HepG2 (cell line): ENCODE measurements at regions not wholly inside any gene's neighbourhood (a gene's known extent, or its start where the extent isn't known, plus 50 kb on each side); places are given as distances from the start of the nearest gene placed in this dataset.
A peak's percentile ranks its signal among the peaks of the same experiment; 100 is the strongest.

ENCODE experiments used
- ATAC-seq: fragments of 200-7000 bp; cut with Tn5 transposase; 3 replicates; pipeline ENCODE4 v1.9.1; 2020; ENCODE audit warnings: mild to moderate bottlenecking, moderate library complexity
- BruUV-seq: library from RNA; stranded (reverse); fragments of 400-500 nt; replicated peaks from 2 replicates; lab custom pipeline; 2021; lab: Mats Ljungman, UMichigan
- CTCF ChIA-PET: fragments of 300-600 bp; formaldehyde crosslinking; extraction: SDS; loops from one replicate; lab custom pipeline; 2021; ENCODE audit warnings: low total read pairs, inconsistent platforms, low intra/inter-chr PET ratio; lab: Yijun Ruan, JAX
- POLR2A ChIA-PET: fragments of 350-600 bp; sonication (Branson Sonifier 250); formaldehyde crosslinking; loops from one replicate; lab custom pipeline; 2020; ENCODE audit warnings: antibody characterized with exemption, inconsistent platforms; lab: Yijun Ruan, JAX
- DNase-seq: peaks from one replicate; pipeline ENCODE4 v3.0.0-alpha.2; 2015; ENCODE audit warnings: low spot score
- FAIRE-seq: peaks from 3 replicates; lab custom pipeline; 2011; peaks lifted over from hg19 to GRCh38; lab: Jason Lieb, UNC
- H2AFZ ChIP-seq: one replicate; pipeline ENCODE4 v1.6.1; 2011; ENCODE audit warnings: low read length, inconsistent platforms
- H3K27ac ChIP-seq: fragments of 300-600 bp; 3 replicates; pipeline ENCODE4 v1.8.0; 2011; ENCODE audit warnings: mixed run types, mild to moderate bottlenecking, mixed read lengths, low read length, inconsistent platforms; ENCODE audit not compliant: insufficient read depth; ENCODE audit errors: extremely low read length
- H3K27me3 ChIP-seq, 2 experiments: fragments of 200-600 bp in 1 of 2; 2 replicates in 1 of 2; 3 replicates in 1 of 2; pipeline versions ENCODE4 v1.6.0 to v1.8.0; 2011; ENCODE audit warnings: low read length in 2 of 2, mild to moderate bottlenecking in 2 of 2, moderate library complexity in 2 of 2, inconsistent platforms in 1 of 2; ENCODE audit not compliant: insufficient read depth in 2 of 2, control insufficient read depth in 1 of 2
- H3K36me3 ChIP-seq, 2 experiments: fragments of 200-600 bp in 1 of 2; replicated peaks in 1 of 2; 2 replicates in 1 of 2; 3 replicates in 1 of 2; pipeline versions ENCODE4 v1.5.1 to v1.8.0; 2011; ENCODE audit warnings: low read length in 2 of 2, inconsistent platforms in 1 of 2; ENCODE audit not compliant: insufficient read depth in 2 of 2, control insufficient read depth in 1 of 2
- H3K4me1 ChIP-seq: 2 replicates; pipeline ENCODE4 v1.5.1; 2012; ENCODE audit warnings: low read length, inconsistent platforms; ENCODE audit not compliant: insufficient read depth
- H3K4me2 ChIP-seq: 2 replicates; pipeline ENCODE4 v1.6.0; 2011; ENCODE audit warnings: low read depth, low read length, inconsistent platforms
- H3K4me3 ChIP-seq, 3 experiments: fragments of 200-600 bp in 1 of 3; sonication (generic), shearing (Covaris generic) in 1 of 3; replicated peaks in 1 of 3; 2 replicates each; pipeline ENCODE4 v1.5.1; 2011 to 2016; ENCODE audit warnings: low read length in 3 of 3, inconsistent platforms in 2 of 3, low read depth in 2 of 3, mild to moderate bottlenecking in 2 of 3, control low read depth in 1 of 3, mixed read lengths in 1 of 3; ENCODE audit not compliant: insufficient read depth in 1 of 3
- H3K79me2 ChIP-seq: one replicate; pipeline ENCODE4 v1.6.1; 2011; ENCODE audit warnings: low read length, inconsistent platforms; ENCODE audit not compliant: insufficient read depth
- H3K9ac ChIP-seq: 2 replicates; pipeline ENCODE4 v1.6.0; 2011; ENCODE audit warnings: mild to moderate bottlenecking, low read depth, low read length, inconsistent platforms; ENCODE audit not compliant: insufficient read depth
- H3K9me3 ChIP-seq: 2 replicates; pipeline ENCODE4 v1.5.1; 2012; ENCODE audit warnings: mild to moderate bottlenecking, low read length
- H4K20me1 ChIP-seq: 2 replicates; pipeline ENCODE4 v1.6.0; 2011; ENCODE audit warnings: inconsistent platforms, mild to moderate bottlenecking, low read length, moderate library complexity; ENCODE audit not compliant: insufficient read depth
- CREM ChIP-seq, 2 experiments: sonication (generic) in 1 of 2; formaldehyde crosslinking in 1 of 2; IDR thresholded peaks; 2 replicates each; pipeline versions ENCODE4 v1.4.0 to v1.6.1; 2016 to 2020; ENCODE audit warnings: antibody characterized with exemption in 1 of 2, mild to moderate bottlenecking in 1 of 2, missing genetic modification reagents in 1 of 2
- FOXO1 ChIP-seq: sonication (generic); formaldehyde crosslinking; IDR thresholded peaks from 2 replicates; pipeline ENCODE4 v1.4.0; 2020; ENCODE audit warnings: missing genetic modification reagents
- MAFF ChIP-seq: IDR thresholded peaks from 2 replicates; pipeline ENCODE4 v1.6.1; 2011; ENCODE audit warnings: low read depth, low read length, improper control_type of control experiment
- MAFK ChIP-seq, 2 experiments: IDR thresholded peaks in 1 of 2; conservative IDR thresholded peaks in 1 of 2; 2 replicates each; pipeline ENCODE4 v1.6.1; 2011; ENCODE audit warnings: improper control_type of control experiment in 2 of 2, low read length in 2 of 2
- PHF21A ChIP-seq: sonication (generic); formaldehyde crosslinking; IDR thresholded peaks from 2 replicates; pipeline ENCODE4 v1.5.0; 2020; ENCODE audit warnings: mild to moderate bottlenecking, missing genetic modification reagents
- SOX13 ChIP-seq, 3 experiments: fragments of 450-650 bp in 1 of 3; sonication (generic) in 1 of 3; formaldehyde crosslinking in 1 of 3; IDR thresholded peaks in 2 of 3; conservative IDR thresholded peaks in 1 of 3; 2 replicates each; pipeline versions ENCODE4 v1.5.0 to v1.6.1; 2016 to 2020; ENCODE audit warnings: antibody characterized with exemption in 1 of 3, mild to moderate bottlenecking in 1 of 3, missing compliant biosample characterization in 1 of 3, missing genetic modification reagents in 1 of 3, moderate library complexity in 1 of 3
- XBP1 ChIP-seq: sonication (generic); formaldehyde crosslinking; IDR thresholded peaks from 2 replicates; pipeline ENCODE4 v1.5.0; 2020; ENCODE audit warnings: missing genetic modification reagents
- ZBTB21 ChIP-seq: sonication (generic); formaldehyde crosslinking; IDR thresholded peaks from 2 replicates; pipeline ENCODE4 v1.4.0; 2020; ENCODE audit warnings: missing genetic modification reagents
- ZKSCAN5 ChIP-seq: sonication (generic); formaldehyde crosslinking; IDR thresholded peaks from 2 replicates; pipeline ENCODE4 v1.5.1; 2020; ENCODE audit warnings: mild to moderate bottlenecking, missing genetic modification reagents
- ZNF205 ChIP-seq: IDR thresholded peaks from 2 replicates; pipeline ENCODE4 v1.6.1; 2018; ENCODE audit warnings: missing biosample characterization, missing genetic modification reagents
- WGBS: methylation state at CpG from one replicate; pipeline ENCODE4 v1.1.6; 2017; ENCODE audit warnings: low lambda C conversion rate; 5-methylcytosine and 5-hydroxymethylcytosine counted together
- in situ Hi-C: cut with HindIII; loops from 2 replicates; pipeline ENCODE4 v1.10.0; 2017; ENCODE audit warnings: low pct_unique_long_range_greater_than_20kb; ENCODE audit not compliant: extremely low pct_ligation_motif_present
- intact Hi-C: fragments of 100-400 bp; cut with micrococcal nuclease; formaldehyde crosslinking; loops from one replicate; pipeline ENCODE4 v1.10.0; 2022; ENCODE audit not compliant: unreplicated experiment
- TF ChIP-seq, protein P1 (sequence below): sonication (generic); formaldehyde crosslinking; IDR thresholded peaks from 2 replicates; pipeline ENCODE4 v1.4.0; 2020; ENCODE audit warnings: missing genetic modification reagents

DNA sequence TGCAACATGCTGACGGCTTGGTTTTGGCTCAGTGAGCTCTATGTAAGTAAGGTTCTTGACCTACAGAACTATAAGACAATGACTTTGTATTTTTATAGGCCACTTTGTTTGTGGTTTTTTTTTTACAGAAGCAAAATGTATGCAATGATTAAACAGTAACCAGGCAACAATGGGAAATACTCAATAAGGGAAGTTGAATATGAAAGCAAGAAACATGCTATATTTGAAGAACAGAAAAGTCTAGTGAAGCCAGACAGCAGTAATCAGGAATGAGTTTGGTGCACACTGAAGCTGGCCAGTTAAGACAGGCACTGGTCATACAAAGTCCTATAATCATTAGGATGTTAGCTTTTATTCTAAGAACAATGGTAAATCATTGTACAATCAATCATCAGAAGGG lies 1926.8 kb downstream of the NCAM2 start:
- ATAC-seq (no peak), FAIRE-seq (no peak), DNase-seq (no peak)
- ChIA-PET POLR2A (no interaction called here), CTCF (no interaction called here)
- WGBS = 0% methylated on average over 1 of the region's 1 CpG
- H3K27ac ChIP-seq = no peak overlapping the region
- H2AFZ ChIP-seq = no peak overlapping the region
- in situ Hi-C loops = no loop called here
- no peak for TF ChIP-seq XBP1
- TF ChIP-seq PHF21A (CRISPR knock-in tag) = no peak
- no peak for TF ChIP-seq ZNF205
- TF ChIP-seq CREM (IDR thresholded peaks at IDR 0.05) = no peak
- no peak for TF ChIP-seq CREM (CRISPR knock-in tag; IDR thresholded peaks at IDR 0.05)
- no peak for TF ChIP-seq FOXO1 (CRISPR knock-in tag)
- no peak for TF ChIP-seq ZKSCAN5 (CRISPR knock-in tag)
- no peak for TF ChIP-seq SOX13 (IDR thresholded peaks at IDR 0.05)
- TF ChIP-seq SOX13 (CRISPR knock-in tag; conservative IDR thresholded peaks at IDR 0.05 in 1 of 2, IDR thresholded peaks at IDR 0.05 in 1 of 2) = no peak
- no peak for TF ChIP-seq ZBTB21 (CRISPR knock-in tag)
- intact Hi-C loops = no loop called here
- H3K27me3 ChIP-seq = no peaks in the 10 kb centered on the region
- no peak overlapping the region for H3K9ac ChIP-seq
- H3K4me2 ChIP-seq = no peak overlapping the region
- no peaks in the 10 kb centered on the region for H3K36me3 ChIP-seq
- no peaks in the 10 kb centered on the region for H3K79me2 ChIP-seq
- H3K4me1 ChIP-seq = no peaks in the 10 kb centered on the region
- no peak overlapping the region for H3K4me3 ChIP-seq
- BruUV-seq = no TSS peak
- peaks cover 44% of the 10 kb centered on the region for H3K9me3 ChIP-seq
- H4K20me1 ChIP-seq = no peaks in the 10 kb centered on the region

DNA sequence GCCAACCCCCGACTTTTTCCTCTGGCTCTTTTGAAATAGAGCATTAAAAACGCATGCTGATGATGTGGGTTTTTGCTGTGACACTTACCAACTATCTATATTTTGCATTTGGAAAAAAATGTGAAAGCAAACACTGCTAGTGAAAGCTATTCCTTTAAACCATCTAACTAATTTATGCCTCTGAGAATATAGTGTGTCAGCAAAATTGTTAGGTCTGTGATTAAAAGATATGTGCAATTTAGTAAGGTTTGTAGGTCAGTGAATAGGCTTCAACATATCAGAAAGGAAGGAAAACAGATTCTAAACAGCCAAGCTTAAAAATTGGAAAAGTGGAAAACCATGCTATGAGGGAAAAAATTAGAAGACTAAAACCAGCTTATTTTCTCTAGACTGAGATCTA lies 1929.3 kb downstream of the NCAM2 start:
- ChIA-PET POLR2A (no interaction called here), CTCF (no interaction called here)
- H3K4me3 ChIP-seq = no peak overlapping the region
- H3K4me1 ChIP-seq = no peaks in the 10 kb centered on the region
- no peaks in the 10 kb centered on the region for H3K36me3 ChIP-seq
- BruUV-seq = no TSS peak
- peak; percentile 82 for TF ChIP-seq MAFF
- TF ChIP-seq, protein P1, sequence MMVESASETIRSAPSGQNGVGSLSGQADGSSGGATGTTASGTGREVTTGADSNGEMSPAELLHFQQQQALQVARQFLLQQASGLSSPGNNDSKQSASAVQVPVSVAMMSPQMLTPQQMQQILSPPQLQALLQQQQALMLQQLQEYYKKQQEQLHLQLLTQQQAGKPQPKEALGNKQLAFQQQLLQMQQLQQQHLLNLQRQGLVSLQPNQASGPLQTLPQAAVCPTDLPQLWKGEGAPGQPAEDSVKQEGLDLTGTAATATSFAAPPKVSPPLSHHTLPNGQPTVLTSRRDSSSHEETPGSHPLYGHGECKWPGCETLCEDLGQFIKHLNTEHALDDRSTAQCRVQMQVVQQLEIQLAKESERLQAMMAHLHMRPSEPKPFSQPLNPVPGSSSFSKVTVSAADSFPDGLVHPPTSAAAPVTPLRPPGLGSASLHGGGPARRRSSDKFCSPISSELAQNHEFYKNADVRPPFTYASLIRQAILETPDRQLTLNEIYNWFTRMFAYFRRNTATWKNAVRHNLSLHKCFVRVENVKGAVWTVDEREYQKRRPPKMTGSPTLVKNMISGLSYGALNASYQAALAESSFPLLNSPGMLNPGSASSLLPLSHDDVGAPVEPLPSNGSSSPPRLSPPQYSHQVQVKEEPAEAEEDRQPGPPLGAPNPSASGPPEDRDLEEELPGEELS (CRISPR knock-in tag) = no peak
- peak; percentile 70 to 89 for TF ChIP-seq MAFK (conservative IDR thresholded peaks at IDR 0.05 in 1 of 2, IDR thresholded peaks at IDR 0.05 in 1 of 2; ENCODE audit: low read length in 2 of 2)
- H3K9me3 ChIP-seq = peaks cover 61% of the 10 kb centered on the region
- H3K27me3 ChIP-seq = no peaks in the 10 kb centered on the region
- in situ Hi-C loops (no loop called here), intact Hi-C loops (no loop called here)
- no peak overlapping the region for H3K4me2 ChIP-seq
- H3K79me2 ChIP-seq = no peaks in the 10 kb centered on the region
- DNase-seq (no peak), FAIRE-seq (no peak), ATAC-seq (no peak)
- no peaks in the 10 kb centered on the region for H4K20me1 ChIP-seq
- no peak overlapping the region for H3K27ac ChIP-seq
- H2AFZ ChIP-seq = no peak overlapping the region
- no peak overlapping the region for H3K9ac ChIP-seq
- 0% methylated on average over 2 of the region's 2 CpGs for WGBS
